ENCODE measurements at regions not wholly inside any gene's neighbourhood (a gene's known extent, or its start where the extent isn't known, plus 50 kb on each side); places are given as distances from the start of the nearest gene placed in this dataset.
"Not testable (repeated sequence)": the region's sequence is repeated elsewhere in the genome, so short reads cannot be mapped to it uniquely, and the experiment has no call there.

DNA sequence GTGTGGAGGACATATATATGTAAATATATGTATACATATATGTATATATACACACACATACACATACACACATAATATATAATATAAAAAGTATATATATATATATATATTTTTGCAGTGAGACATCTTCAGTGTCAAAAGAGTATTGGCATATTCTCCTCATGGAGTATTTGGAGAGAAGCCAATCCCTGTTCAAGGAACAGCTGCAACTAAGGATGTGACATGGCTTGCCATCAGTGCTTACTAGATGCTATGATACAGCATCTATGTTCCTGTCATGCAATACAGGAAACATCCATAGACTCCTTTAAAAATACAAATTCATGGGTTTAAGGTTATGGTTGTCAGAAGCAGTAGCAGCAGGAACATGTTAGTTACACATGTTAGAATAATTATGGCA, 632.0 kb upstream of the AMELY start:
- no peak for TF ChIP-seq POLR2A (IDR thresholded peaks at IDR 0.05)
- TF ChIP-seq, protein P1, sequence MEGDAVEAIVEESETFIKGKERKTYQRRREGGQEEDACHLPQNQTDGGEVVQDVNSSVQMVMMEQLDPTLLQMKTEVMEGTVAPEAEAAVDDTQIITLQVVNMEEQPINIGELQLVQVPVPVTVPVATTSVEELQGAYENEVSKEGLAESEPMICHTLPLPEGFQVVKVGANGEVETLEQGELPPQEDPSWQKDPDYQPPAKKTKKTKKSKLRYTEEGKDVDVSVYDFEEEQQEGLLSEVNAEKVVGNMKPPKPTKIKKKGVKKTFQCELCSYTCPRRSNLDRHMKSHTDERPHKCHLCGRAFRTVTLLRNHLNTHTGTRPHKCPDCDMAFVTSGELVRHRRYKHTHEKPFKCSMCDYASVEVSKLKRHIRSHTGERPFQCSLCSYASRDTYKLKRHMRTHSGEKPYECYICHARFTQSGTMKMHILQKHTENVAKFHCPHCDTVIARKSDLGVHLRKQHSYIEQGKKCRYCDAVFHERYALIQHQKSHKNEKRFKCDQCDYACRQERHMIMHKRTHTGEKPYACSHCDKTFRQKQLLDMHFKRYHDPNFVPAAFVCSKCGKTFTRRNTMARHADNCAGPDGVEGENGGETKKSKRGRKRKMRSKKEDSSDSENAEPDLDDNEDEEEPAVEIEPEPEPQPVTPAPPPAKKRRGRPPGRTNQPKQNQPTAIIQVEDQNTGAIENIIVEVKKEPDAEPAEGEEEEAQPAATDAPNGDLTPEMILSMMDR (IDR thresholded peaks at IDR 0.05) = no peak
- DNase-seq (ENCODE audit: low spot score in 2 of 2) = no peak
- H3K4me3 ChIP-seq (ENCODE audit: low read depth, poor library complexity, severe bottlenecking) = no peak overlapping the region
- intact Hi-C loops (cut with DNase I; ENCODE audit: low total_unique reads) = no loop called here

DNA sequence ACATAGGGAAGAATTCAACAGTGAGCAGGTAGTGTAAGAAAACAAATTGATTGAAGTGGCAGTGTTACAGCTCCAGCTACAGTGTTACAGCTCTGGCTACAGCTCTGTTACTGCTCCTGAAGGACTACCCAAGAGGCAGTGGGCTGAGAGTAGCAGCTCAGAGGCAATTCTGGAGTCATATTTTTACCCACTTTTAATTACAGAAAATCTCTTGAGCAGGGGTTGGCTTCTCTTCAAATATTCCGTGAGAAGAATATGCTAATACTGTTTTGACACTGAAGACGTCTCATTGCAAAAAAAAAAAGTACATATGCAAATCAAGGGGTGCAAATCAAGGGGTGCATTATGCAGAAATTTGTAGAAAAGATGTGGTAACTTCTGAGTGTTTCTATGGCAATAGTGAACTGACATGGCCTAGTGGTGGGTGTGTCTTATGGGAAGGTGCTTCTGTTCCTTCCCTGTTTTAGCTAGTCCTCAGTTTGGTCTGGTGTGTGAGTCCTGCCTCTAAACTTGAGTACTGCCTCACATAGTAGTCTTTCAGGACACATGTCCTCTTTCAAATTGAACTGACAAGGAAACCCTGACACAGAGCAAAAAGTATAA, 630.8 kb upstream of the AMELY start:
- TF ChIP-seq POLR2A (IDR thresholded peaks at IDR 0.05) = no peak
- TF ChIP-seq, protein P1 (IDR thresholded peaks at IDR 0.05) = no peak
- 24% methylated on average over 2 of the region's 2 CpGs; no CpG with 5 or more reads in 1 of the 2 donors for WGBS, 2 donors
- intact Hi-C loops (cut with DNase I; ENCODE audit: low total_unique reads) = no loop called here
- no peak for DNase-seq (ENCODE audit: low spot score in 2 of 2)
- H3K4me3 ChIP-seq (ENCODE audit: low read depth, poor library complexity, severe bottlenecking) = no peak overlapping the region

DNA sequence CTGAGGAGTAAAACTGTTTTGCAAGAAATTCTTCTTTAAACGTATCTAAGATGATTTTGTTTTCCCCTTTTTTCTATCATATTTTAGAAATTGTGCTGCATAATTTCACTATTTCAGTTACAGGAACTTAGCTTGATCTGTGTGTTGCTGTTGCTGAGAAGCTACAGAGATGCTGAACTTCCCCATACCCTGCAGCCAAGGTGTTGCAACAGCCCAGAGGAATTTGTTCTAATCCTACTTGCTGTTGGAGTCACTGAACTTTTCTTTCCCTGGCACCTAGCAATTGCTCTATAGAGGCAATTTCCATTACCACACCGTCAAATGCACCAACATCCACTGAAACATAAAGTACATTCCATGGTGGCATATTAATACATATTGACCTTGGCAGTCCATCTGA, 617.8 kb upstream of the AMELY start:
- 34% methylated on average over 2 of the region's 2 CpGs; no CpG with 5 or more reads in 1 of the 2 donors for WGBS, 2 donors
- no peak overlapping the region for H3K4me3 ChIP-seq (ENCODE audit: low read depth, poor library complexity, severe bottlenecking)
- DNase-seq (ENCODE audit: low spot score in 2 of 2) = peak in 1 of 2 donors; percentile 16
- intact Hi-C loops (cut with DNase I; ENCODE audit: low total_unique reads) = no loop called here
- TF ChIP-seq POLR2A (IDR thresholded peaks at IDR 0.05) = no peak
- TF ChIP-seq, protein P1 (IDR thresholded peaks at IDR 0.05) = no peak

DNA sequence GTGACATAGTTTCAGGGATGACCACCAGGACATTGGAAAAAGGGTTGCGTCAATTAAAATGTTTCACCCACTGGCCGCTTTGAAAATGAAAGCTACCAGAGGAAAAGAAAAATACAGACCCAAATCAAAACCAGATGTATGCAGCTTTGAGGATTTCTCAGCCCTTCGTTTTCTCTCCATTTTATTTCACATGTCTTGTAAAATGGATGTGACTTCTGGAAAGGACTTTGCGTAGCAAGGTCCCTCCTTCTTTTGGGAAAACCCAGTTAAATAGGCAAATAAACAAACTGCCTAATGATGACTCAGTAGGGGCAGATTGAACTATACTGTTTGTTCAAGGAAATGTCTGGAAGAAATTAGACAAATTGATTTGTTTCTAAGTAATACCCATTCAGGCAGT, 616.0 kb upstream of the AMELY start:
- WGBS, 2 donors = 67% methylated on average over 4 of the region's 4 CpGs; no CpG with 5 or more reads in 1 of the 2 donors
- intact Hi-C loops (cut with DNase I; ENCODE audit: low total_unique reads) = not testable (repeated sequence)

DNA sequence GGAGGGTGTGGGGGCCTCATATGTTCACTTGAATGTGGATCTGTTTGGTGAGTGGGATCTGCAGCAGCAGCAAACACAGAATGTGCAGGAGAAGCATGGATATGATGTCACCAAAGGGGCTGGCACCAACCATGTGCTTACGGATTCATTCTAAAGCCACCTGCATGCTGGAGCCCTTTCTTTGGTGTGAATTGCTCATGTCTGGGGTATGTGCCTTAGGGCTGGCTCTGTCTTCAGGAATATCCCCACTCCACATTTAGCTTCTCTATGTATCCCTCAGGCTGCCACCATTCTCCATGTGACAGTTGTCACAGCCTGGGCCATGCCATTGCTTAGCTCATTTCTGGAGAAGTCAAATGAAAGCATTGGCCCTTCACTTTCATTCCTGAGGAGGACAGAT, 606.8 kb upstream of the AMELY start:
- intact Hi-C loops (cut with DNase I; ENCODE audit: low total_unique reads) = no loop called here
- no peak for TF ChIP-seq POLR2A (IDR thresholded peaks at IDR 0.05)
- TF ChIP-seq, protein P1 (IDR thresholded peaks at IDR 0.05) = no peak
- 90% methylated on average over 1 of the region's 1 CpG; no CpG with 5 or more reads in 1 of the 2 donors for WGBS, 2 donors
- H3K4me3 ChIP-seq (ENCODE audit: low read depth, poor library complexity, severe bottlenecking) = no peak overlapping the region
- no peak for DNase-seq (ENCODE audit: low spot score in 2 of 2)

More for the DNA sequence above, 616.0 kb upstream of the AMELY start:
- H3K4me3 ChIP-seq (ENCODE audit: low read depth, poor library complexity, severe bottlenecking); DNase-seq (ENCODE audit: low spot score in 2 of 2): not testable (repeated sequence)

DNA sequence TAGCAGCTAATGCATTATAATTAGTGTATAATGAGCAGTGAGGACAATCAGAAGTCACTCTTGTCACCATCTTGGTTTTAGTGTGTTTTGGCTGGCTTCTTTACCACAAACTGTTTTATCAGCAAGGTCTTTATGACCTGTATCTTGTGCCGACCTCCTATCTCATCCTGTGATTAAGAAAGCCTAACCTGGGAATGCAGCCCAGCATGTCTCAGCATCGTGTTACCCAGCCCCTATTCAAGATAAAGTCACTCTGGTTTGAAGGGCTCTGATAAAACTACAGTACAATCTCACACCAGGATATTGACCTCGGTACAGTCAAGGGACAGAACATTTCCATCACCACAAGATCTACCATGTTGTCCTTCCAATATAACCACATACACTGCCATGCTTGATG, 604.7 kb upstream of the AMELY start:
- TF ChIP-seq POLR2A (IDR thresholded peaks at IDR 0.05) = no peak
- TF ChIP-seq, protein P1 (IDR thresholded peaks at IDR 0.05) = no peak
- H3K4me3 ChIP-seq (ENCODE audit: low read depth, poor library complexity, severe bottlenecking) = no peak overlapping the region
- 76% methylated on average over 3 of the region's 3 CpGs; no CpG with 5 or more reads in 1 of the 2 donors for WGBS, 2 donors
- no peak for DNase-seq (ENCODE audit: low spot score in 2 of 2)
- intact Hi-C loops (cut with DNase I; ENCODE audit: low total_unique reads) = no loop called here
